ENCODE measurements at regions not wholly inside any gene's neighbourhood (a gene's known extent, or its start where the extent isn't known, plus 50 kb on each side); places are given as distances from the start of the nearest gene placed in this dataset.

GRCh38 chr2:193502363-193503035, 1307.8 kb upstream of the TMEFF2 start:
- H3K9me3 Mint-ChIP-seq (ENCODE audit: insufficient read depth), result no peaks in the 10 kb centered on the region
- H3K27ac ChIP-seq (ENCODE audit: low read length in 2 of 2), result no peak overlapping the region
- ATAC-seq (ENCODE audit: low read depth) (no peak), DNase-seq (no peak)
- no peak overlapping the region for H3K4me2 ChIP-seq (replicated peaks; ENCODE audit: low read depth, low read length, poor library complexity, severe bottlenecking)
- H3K79me2 ChIP-seq (ENCODE audit: control insufficient read depth, insufficient read depth, low read length), result no peaks in the 10 kb centered on the region
- H4K20me1 ChIP-seq (ENCODE audit: control insufficient read depth, insufficient read depth, low read length, poor library complexity, severe bottlenecking), result no peaks in the 10 kb centered on the region
- ChIA-PET CTCF (no interaction called here), POLR2A (no interaction called here)
- intact Hi-C loops (cut with micrococcal nuclease), result no loop called here
- no peak overlapping the region for H3K4me3 ChIP-seq (ENCODE audit: control extremely low read depth in 1 of 5, extremely low read depth in 1 of 5, insufficient read depth in 1 of 5, low read depth in 2 of 5, low read length in 4 of 5)
- no peaks in the 10 kb centered on the region for H3K27me3 Mint-ChIP-seq
- no peaks in the 10 kb centered on the region for H3K4me1 ChIP-seq (ENCODE audit: control insufficient read depth in 2 of 2, insufficient read depth in 2 of 2, low read length in 2 of 2)
- H3K4me3 Mint-ChIP-seq, result no peak overlapping the region
- 95% methylated on average over 30 of the region's 42 CpGs for WGBS (ENCODE audit: insufficient coverage)
- H3K36me3 ChIP-seq (replicated peaks in 1 of 2; ENCODE audit: control extremely low read depth in 1 of 2, control insufficient read depth in 1 of 2, extremely low read depth in 1 of 2, insufficient read depth in 2 of 2, low read length in 1 of 2), result no peaks in the 10 kb centered on the region
- H3K9me3 ChIP-seq (ENCODE audit: control extremely low read depth in 1 of 3, control insufficient read depth in 2 of 3, insufficient read depth in 1 of 3, low read length in 2 of 3), result peaks cover 0 to 2% (median 0%) of the 10 kb centered on the region in 3 donors
- H3K27ac Mint-ChIP-seq, result no peak overlapping the region
- no peak for TF ChIP-seq EZH2 (IDR thresholded peaks at IDR 0.05; ENCODE audit: borderline replicate concordance, insufficient read depth, low read depth, low read length, poor library complexity, severe bottlenecking)
- TF ChIP-seq, protein P1, sequence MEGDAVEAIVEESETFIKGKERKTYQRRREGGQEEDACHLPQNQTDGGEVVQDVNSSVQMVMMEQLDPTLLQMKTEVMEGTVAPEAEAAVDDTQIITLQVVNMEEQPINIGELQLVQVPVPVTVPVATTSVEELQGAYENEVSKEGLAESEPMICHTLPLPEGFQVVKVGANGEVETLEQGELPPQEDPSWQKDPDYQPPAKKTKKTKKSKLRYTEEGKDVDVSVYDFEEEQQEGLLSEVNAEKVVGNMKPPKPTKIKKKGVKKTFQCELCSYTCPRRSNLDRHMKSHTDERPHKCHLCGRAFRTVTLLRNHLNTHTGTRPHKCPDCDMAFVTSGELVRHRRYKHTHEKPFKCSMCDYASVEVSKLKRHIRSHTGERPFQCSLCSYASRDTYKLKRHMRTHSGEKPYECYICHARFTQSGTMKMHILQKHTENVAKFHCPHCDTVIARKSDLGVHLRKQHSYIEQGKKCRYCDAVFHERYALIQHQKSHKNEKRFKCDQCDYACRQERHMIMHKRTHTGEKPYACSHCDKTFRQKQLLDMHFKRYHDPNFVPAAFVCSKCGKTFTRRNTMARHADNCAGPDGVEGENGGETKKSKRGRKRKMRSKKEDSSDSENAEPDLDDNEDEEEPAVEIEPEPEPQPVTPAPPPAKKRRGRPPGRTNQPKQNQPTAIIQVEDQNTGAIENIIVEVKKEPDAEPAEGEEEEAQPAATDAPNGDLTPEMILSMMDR (IDR thresholded peaks at IDR 0.05), result no peak
- H3K9ac ChIP-seq (ENCODE audit: low read length), result no peak overlapping the region
- no peak overlapping the region for H2AFZ ChIP-seq (ENCODE audit: insufficient read depth, low read depth, low read length, poor library complexity, severe bottlenecking)
- no peaks in the 10 kb centered on the region for H3K4me1 Mint-ChIP-seq
- H3K27me3 ChIP-seq (replicated peaks in 1 of 4; ENCODE audit: control extremely low read depth in 1 of 4, control insufficient read depth in 3 of 4, insufficient read depth in 4 of 4, low read length in 3 of 4), result no peaks in the 10 kb centered on the region

DNA sequence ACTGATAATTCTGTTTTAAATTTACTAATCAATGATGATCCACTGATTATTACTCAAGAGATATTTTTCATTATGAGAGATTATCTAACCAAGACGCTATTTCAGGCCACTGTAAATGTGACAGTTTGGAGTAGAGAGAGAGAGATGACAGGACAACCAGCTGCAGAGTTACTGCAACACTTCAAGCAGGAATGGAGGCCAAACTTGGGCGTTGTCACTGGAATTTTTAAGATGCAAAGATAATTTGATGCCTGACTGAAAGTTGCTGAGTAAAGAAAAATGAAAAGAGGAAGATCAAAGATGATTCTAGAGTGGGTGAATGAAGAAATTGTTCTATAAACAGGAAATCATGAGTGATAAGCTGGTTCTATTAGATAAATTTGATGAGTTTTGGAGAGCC, 1302.1 kb upstream of the TMEFF2 start:
- H3K4me3 Mint-ChIP-seq, result no peak overlapping the region
- 84% methylated on average over 2 of the region's 2 CpGs for WGBS (ENCODE audit: insufficient coverage)
- CTCF ChIA-PET, result no interaction called here
- H3K27me3 Mint-ChIP-seq, result no peaks in the 10 kb centered on the region
- no peaks in the 10 kb centered on the region for H3K4me1 Mint-ChIP-seq
- H3K9me3 ChIP-seq (ENCODE audit: control extremely low read depth in 1 of 3, control insufficient read depth in 2 of 3, insufficient read depth in 1 of 3, low read length in 2 of 3), result no peaks in the 10 kb centered on the region
- H3K9ac ChIP-seq (ENCODE audit: low read length), result no peak overlapping the region
- no peaks in the 10 kb centered on the region for H3K27me3 ChIP-seq (replicated peaks in 1 of 4; ENCODE audit: control extremely low read depth in 1 of 4, control insufficient read depth in 3 of 4, insufficient read depth in 4 of 4, low read length in 3 of 4)
- H4K20me1 ChIP-seq (ENCODE audit: control insufficient read depth, insufficient read depth, low read length, poor library complexity, severe bottlenecking), result no peaks in the 10 kb centered on the region
- H3K4me2 ChIP-seq (replicated peaks; ENCODE audit: low read depth, low read length, poor library complexity, severe bottlenecking), result no peak overlapping the region
- no peak for TF ChIP-seq EZH2 (IDR thresholded peaks at IDR 0.05; ENCODE audit: borderline replicate concordance, insufficient read depth, low read depth, low read length, poor library complexity, severe bottlenecking)
- TF ChIP-seq, protein P1 (IDR thresholded peaks at IDR 0.05), result no peak
- DNase-seq, result no peak
- H3K4me1 ChIP-seq (ENCODE audit: control insufficient read depth in 2 of 2, insufficient read depth in 2 of 2, low read length in 2 of 2), result no peaks in the 10 kb centered on the region
- H3K27ac Mint-ChIP-seq, result no peak overlapping the region
- ATAC-seq (ENCODE audit: low read depth), result no peak
- H3K79me2 ChIP-seq (ENCODE audit: control insufficient read depth, insufficient read depth, low read length), result no peaks in the 10 kb centered on the region
- intact Hi-C loops (cut with micrococcal nuclease), result no loop called here
- no peak overlapping the region for H3K27ac ChIP-seq (ENCODE audit: low read length in 2 of 2)
- no peak overlapping the region for H2AFZ ChIP-seq (ENCODE audit: insufficient read depth, low read depth, low read length, poor library complexity, severe bottlenecking)
- H3K4me3 ChIP-seq (ENCODE audit: control extremely low read depth in 1 of 5, extremely low read depth in 1 of 5, insufficient read depth in 1 of 5, low read depth in 2 of 5, low read length in 4 of 5), result no peak overlapping the region
- H3K36me3 ChIP-seq (replicated peaks in 1 of 2; ENCODE audit: control extremely low read depth in 1 of 2, control insufficient read depth in 1 of 2, extremely low read depth in 1 of 2, insufficient read depth in 2 of 2, low read length in 1 of 2), result no peaks in the 10 kb centered on the region
- H3K9me3 Mint-ChIP-seq (ENCODE audit: insufficient read depth), result no peaks in the 10 kb centered on the region
- POLR2A ChIA-PET, result no interaction called here

Measured in B cell (primary cell).